Thyroid gland (tissue), 4 donors: ENCODE measurements at regions not wholly inside any gene's neighbourhood (a gene's known extent, or its start where the extent isn't known, plus 50 kb on each side); places are given as distances from the start of the nearest gene placed in this dataset.

Source experiments
- CTCF ChIP-seq, 6 experiments: fragments of 200-600 bp in 3 of 6; fragments of 450-650 bp in 3 of 6; sonication (generic) in 3 of 6; IDR thresholded peaks; one replicate each; pipeline ENCODE4 v1.5.1; 2016 to 2019; ENCODE audit warnings: antibody characterized with exemption in 6 of 6, mild to moderate bottlenecking in 2 of 6, inconsistent platforms in 1 of 6, moderate library complexity in 1 of 6
- POLR2A ChIP-seq, 2 donors: fragments of 450-650 bp; IDR thresholded peaks; one replicate each; pipeline ENCODE4 v1.6.1; 2017; ENCODE audit warnings: antibody characterized with exemption in 2 of 2, mild to moderate bottlenecking in 2 of 2, moderate library complexity in 1 of 2

- TF ChIP-seq CTCF (IDR thresholded peaks at IDR 0.05) (no peak), POLR2A (IDR thresholded peaks at IDR 0.05) (no peak)
Measured at GRCh38 chr10:90344226-90344625, 513.6 kb downstream of the HTR7 start.
